ENCODE measurements at regions not wholly inside any gene's neighbourhood (a gene's known extent, or its start where the extent isn't known, plus 50 kb on each side); places are given as distances from the start of the nearest gene placed in this dataset.

GRCh38 chr5:159695741-159696294 lies 220.5 kb upstream of the ADRA1B start:
- Mint-ChIP-seq H3K27me3 (ENCODE audit: low read depth, unreplicated experiment) (no peaks in the 10 kb centered on the region), H3K4me1 (ENCODE audit: low read depth, unreplicated experiment) (peaks cover 2% of the 10 kb centered on the region), H3K27ac (ENCODE audit: unreplicated experiment) (no peak overlapping the region), H3K4me3 (ENCODE audit: unreplicated experiment) (no peak overlapping the region), H3K9me3 (ENCODE audit: unreplicated experiment) (peaks cover 5% of the 10 kb centered on the region), H3K36me3 (ENCODE audit: low read depth, unreplicated experiment) (no peaks in the 10 kb centered on the region)
- no peaks in the 10 kb centered on the region for H3K9me3 ChIP-seq (ENCODE audit: insufficient read depth, low read depth, low read length)
- H3K27ac ChIP-seq (ENCODE audit: low read depth, low read length), result no peak overlapping the region
- no peaks in the 10 kb centered on the region for H3K36me3 ChIP-seq (ENCODE audit: insufficient read depth, low read length)
- no peaks in the 10 kb centered on the region for H3K79me2 ChIP-seq (ENCODE audit: insufficient read depth, low read length)
- no peak for FAIRE-seq
- no peak overlapping the region for H3K9ac ChIP-seq (ENCODE audit: low read length)
- H3K4me2 ChIP-seq (ENCODE audit: low read length), result no peak overlapping the region
- no peaks in the 10 kb centered on the region for H3K27me3 ChIP-seq (ENCODE audit: insufficient read depth, low read length)
- no peaks in the 10 kb centered on the region for H4K20me1 ChIP-seq (ENCODE audit: insufficient read depth, low read length)
- TF ChIP-seq EZH2 (IDR thresholded peaks at IDR 0.05; ENCODE audit: insufficient read depth, low read length), result no peak
- TF ChIP-seq CTCF (IDR thresholded peaks at IDR 0.05; ENCODE audit: insufficient read depth, low read depth, low read length), result no peak
- H2AFZ ChIP-seq (ENCODE audit: low read depth, low read length), result no peak overlapping the region
- H3K4me1 ChIP-seq (ENCODE audit: insufficient read depth, low read length), result no peaks in the 10 kb centered on the region
- H3K4me3 ChIP-seq (ENCODE audit: insufficient read depth, low read depth, low read length), result no peak overlapping the region
- no peak for DNase-seq (ENCODE audit: low read depth)

GRCh38 chr5:159697530-159697929 lies 218.8 kb upstream of the ADRA1B start:
- peaks cover 4% of the 10 kb centered on the region for H3K27me3 Mint-ChIP-seq (ENCODE audit: low read depth, unreplicated experiment)
- no peaks in the 10 kb centered on the region for H3K79me2 ChIP-seq (ENCODE audit: insufficient read depth, low read length)
- DNase-seq (ENCODE audit: low read depth) (no peak), FAIRE-seq (no peak)
- no peak overlapping the region for H3K27ac ChIP-seq (ENCODE audit: low read depth, low read length)
- no peak overlapping the region for H3K4me3 ChIP-seq (ENCODE audit: insufficient read depth, low read depth, low read length)
- H3K4me3 Mint-ChIP-seq (ENCODE audit: unreplicated experiment), result no peak overlapping the region
- no peaks in the 10 kb centered on the region for H3K36me3 Mint-ChIP-seq (ENCODE audit: low read depth, unreplicated experiment)
- no peak overlapping the region for H3K4me2 ChIP-seq (ENCODE audit: low read length)
- no peaks in the 10 kb centered on the region for H3K4me1 ChIP-seq (ENCODE audit: insufficient read depth, low read length)
- peaks cover 2% of the 10 kb centered on the region for H3K4me1 Mint-ChIP-seq (ENCODE audit: low read depth, unreplicated experiment)
- H2AFZ ChIP-seq (ENCODE audit: low read depth, low read length), result no peak overlapping the region
- no peaks in the 10 kb centered on the region for H3K27me3 ChIP-seq (ENCODE audit: insufficient read depth, low read length)
- H3K27ac Mint-ChIP-seq (ENCODE audit: unreplicated experiment), result no peak overlapping the region
- H3K9me3 Mint-ChIP-seq (ENCODE audit: unreplicated experiment), result peaks cover 1% of the 10 kb centered on the region
- no peak for TF ChIP-seq EZH2 (IDR thresholded peaks at IDR 0.05; ENCODE audit: insufficient read depth, low read length)
- no peaks in the 10 kb centered on the region for H3K36me3 ChIP-seq (ENCODE audit: insufficient read depth, low read length)
- H3K9me3 ChIP-seq (ENCODE audit: insufficient read depth, low read depth, low read length), result no peaks in the 10 kb centered on the region
- H3K9ac ChIP-seq (ENCODE audit: low read length), result no peak overlapping the region
- no peaks in the 10 kb centered on the region for H4K20me1 ChIP-seq (ENCODE audit: insufficient read depth, low read length)

- Mint-ChIP-seq H3K36me3 (ENCODE audit: low read depth, unreplicated experiment) (no peaks in the 10 kb centered on the region), H3K27me3 (ENCODE audit: low read depth, unreplicated experiment) (peaks cover 6% of the 10 kb centered on the region), H3K9me3 (ENCODE audit: unreplicated experiment) (no peaks in the 10 kb centered on the region), H3K4me3 (ENCODE audit: unreplicated experiment) (no peak overlapping the region), H3K4me1 (ENCODE audit: low read depth, unreplicated experiment) (peaks cover 2% of the 10 kb centered on the region), H3K27ac (ENCODE audit: unreplicated experiment) (no peak overlapping the region)
- Histone ChIP-seq H3K4me1 (ENCODE audit: insufficient read depth, low read length) (no peaks in the 10 kb centered on the region), H3K9me3 (ENCODE audit: insufficient read depth, low read depth, low read length) (no peaks in the 10 kb centered on the region), H3K4me2 (ENCODE audit: low read length) (no peak overlapping the region), H3K9ac (ENCODE audit: low read length) (no peak overlapping the region), H3K27ac (ENCODE audit: low read depth, low read length) (no peak overlapping the region), H3K4me3 (ENCODE audit: insufficient read depth, low read depth, low read length) (no peak overlapping the region), H4K20me1 (ENCODE audit: insufficient read depth, low read length) (no peaks in the 10 kb centered on the region), H3K27me3 (ENCODE audit: insufficient read depth, low read length) (no peaks in the 10 kb centered on the region), H2AFZ (ENCODE audit: low read depth, low read length) (no peak overlapping the region), H3K79me2 (ENCODE audit: insufficient read depth, low read length) (no peaks in the 10 kb centered on the region), H3K36me3 (ENCODE audit: insufficient read depth, low read length) (no peaks in the 10 kb centered on the region)
- no peak for FAIRE-seq
- no peak for DNase-seq (ENCODE audit: low read depth)
- no peak for TF ChIP-seq EZH2 (IDR thresholded peaks at IDR 0.05; ENCODE audit: insufficient read depth, low read length)
- no peak for TF ChIP-seq CTCF (IDR thresholded peaks at IDR 0.05; ENCODE audit: insufficient read depth, low read depth, low read length)
Measured at GRCh38 chr5:159698322-159698721, 218.0 kb upstream of the ADRA1B start.
